ENCODE measurements at regions not wholly inside any gene's neighbourhood (a gene's known extent, or its start where the extent isn't known, plus 50 kb on each side); places are given as distances from the start of the nearest gene placed in this dataset.

- CTCF ChIA-PET: no interaction called here
- Mint-ChIP-seq H3K9me3 (ENCODE audit: insufficient read depth) (no peaks in the 10 kb centered on the region), H3K4me1 (ENCODE audit: low read depth) (no peaks in the 10 kb centered on the region), H3K4me3 (no peak overlapping the region), H3K27me3 (ENCODE audit: low read depth) (peaks cover 8% of the 10 kb centered on the region), H3K36me3 (ENCODE audit: low read depth) (no peaks in the 10 kb centered on the region), H3K27ac (no peak overlapping the region)
- no peak for ATAC-seq
- POLR2A ChIA-PET: no interaction called here
- DNase-seq: no peak
Measured at GRCh38 chr1:227470688-227471087, 92.7 kb upstream of the ZNF678 start.

GRCh38 chr1:227469708-227470107, 93.6 kb upstream of the ZNF678 start:
- ATAC-seq (no peak), DNase-seq (no peak)
- no peak overlapping the region for H3K4me3 Mint-ChIP-seq
- CTCF ChIA-PET: no interaction called here
- no peaks in the 10 kb centered on the region for H3K36me3 Mint-ChIP-seq (ENCODE audit: low read depth)
- H3K27ac Mint-ChIP-seq: no peak overlapping the region
- H3K27me3 Mint-ChIP-seq (ENCODE audit: low read depth): peaks cover 1% of the 10 kb centered on the region
- POLR2A ChIA-PET: no interaction called here
- no peaks in the 10 kb centered on the region for H3K9me3 Mint-ChIP-seq (ENCODE audit: insufficient read depth)
- H3K4me1 Mint-ChIP-seq (ENCODE audit: low read depth): no peaks in the 10 kb centered on the region

GRCh38 chr1:227466039-227466645, 97.2 kb upstream of the ZNF678 start:
- ATAC-seq (no peak), DNase-seq (no peak)
- H3K27me3 Mint-ChIP-seq (ENCODE audit: low read depth): no peaks in the 10 kb centered on the region
- H3K36me3 Mint-ChIP-seq (ENCODE audit: low read depth): no peaks in the 10 kb centered on the region
- no peaks in the 10 kb centered on the region for H3K9me3 Mint-ChIP-seq (ENCODE audit: insufficient read depth)
- ChIA-PET CTCF (no interaction called here), POLR2A (no interaction called here)
- H3K4me3 Mint-ChIP-seq: no peak overlapping the region
- H3K4me1 Mint-ChIP-seq (ENCODE audit: low read depth): no peaks in the 10 kb centered on the region
- H3K27ac Mint-ChIP-seq: no peak overlapping the region

- DNase-seq: no peak
- ATAC-seq: no peak
Measured at GRCh38 chr1:227465256-227465655, 98.1 kb upstream of the ZNF678 start.

GRCh38 chr1:227459977-227460376, 103.4 kb upstream of the ZNF678 start:
- CTCF ChIA-PET: no interaction called here

More at GRCh38 chr1:227465256-227465655, 98.1 kb upstream of the ZNF678 start:
- H3K9me3 Mint-ChIP-seq (ENCODE audit: insufficient read depth): no peaks in the 10 kb centered on the region
- H3K27ac Mint-ChIP-seq: no peak overlapping the region
- no peaks in the 10 kb centered on the region for H3K36me3 Mint-ChIP-seq (ENCODE audit: low read depth)
- H3K4me1 Mint-ChIP-seq (ENCODE audit: low read depth): no peaks in the 10 kb centered on the region
- CTCF ChIA-PET: no interaction called here
- POLR2A ChIA-PET: no interaction called here
- no peak overlapping the region for H3K4me3 Mint-ChIP-seq
- H3K27me3 Mint-ChIP-seq (ENCODE audit: low read depth): no peaks in the 10 kb centered on the region

GRCh38 chr1:227459326-227459841, 104.0 kb upstream of the ZNF678 start:
- Mint-ChIP-seq H3K9me3 (ENCODE audit: insufficient read depth) (no peaks in the 10 kb centered on the region), H3K27me3 (ENCODE audit: low read depth) (peaks cover 9% of the 10 kb centered on the region), H3K4me3 (no peak overlapping the region), H3K36me3 (ENCODE audit: low read depth) (no peaks in the 10 kb centered on the region), H3K4me1 (ENCODE audit: low read depth) (no peaks in the 10 kb centered on the region), H3K27ac (no peak overlapping the region)
- ChIA-PET POLR2A (interaction anchor here (0.6 kb wide), 1 partner anchor 131 kb away, joined by 4 read pairs; no protein-coding TSS in a partner anchor), CTCF (no interaction called here)
- DNase-seq: no peak
- no peak for ATAC-seq

More at GRCh38 chr1:227459977-227460376, 103.4 kb upstream of the ZNF678 start:
- ATAC-seq (no peak), DNase-seq (no peak)
- Mint-ChIP-seq H3K4me1 (ENCODE audit: low read depth) (no peaks in the 10 kb centered on the region), H3K27me3 (ENCODE audit: low read depth) (peaks cover 7% of the 10 kb centered on the region), H3K9me3 (ENCODE audit: insufficient read depth) (no peaks in the 10 kb centered on the region), H3K27ac (no peak overlapping the region), H3K36me3 (ENCODE audit: low read depth) (no peaks in the 10 kb centered on the region), H3K4me3 (no peak overlapping the region)
- POLR2A ChIA-PET: no interaction called here

- CTCF ChIA-PET: no interaction called here
- no peak for ATAC-seq
- no peaks in the 10 kb centered on the region for H3K9me3 Mint-ChIP-seq (ENCODE audit: insufficient read depth)
- DNase-seq: no peak
- no peaks in the 10 kb centered on the region for H3K36me3 Mint-ChIP-seq (ENCODE audit: low read depth)
- H3K27me3 Mint-ChIP-seq (ENCODE audit: low read depth): peaks cover 17% of the 10 kb centered on the region
- POLR2A ChIA-PET: no interaction called here
- no peaks in the 10 kb centered on the region for H3K4me1 Mint-ChIP-seq (ENCODE audit: low read depth)
- no peak overlapping the region for H3K4me3 Mint-ChIP-seq
- H3K27ac Mint-ChIP-seq: no peak overlapping the region
Measured at GRCh38 chr1:227454686-227455085, 108.7 kb upstream of the ZNF678 start.

GRCh38 chr1:227453631-227454355, 109.6 kb upstream of the ZNF678 start:
- no peaks in the 10 kb centered on the region for H3K9me3 Mint-ChIP-seq (ENCODE audit: insufficient read depth)
- H3K27ac Mint-ChIP-seq: no peak overlapping the region
- no peak for DNase-seq
- no peak for ATAC-seq
- ChIA-PET CTCF (no interaction called here), POLR2A (no interaction called here)
- peaks cover 14% of the 10 kb centered on the region for H3K27me3 Mint-ChIP-seq (ENCODE audit: low read depth)
- H3K4me3 Mint-ChIP-seq: no peak overlapping the region
- H3K36me3 Mint-ChIP-seq (ENCODE audit: low read depth): no peaks in the 10 kb centered on the region
- no peaks in the 10 kb centered on the region for H3K4me1 Mint-ChIP-seq (ENCODE audit: low read depth)

GRCh38 chr1:227451954-227452353, 111.4 kb upstream of the ZNF678 start:
- no peaks in the 10 kb centered on the region for H3K4me1 Mint-ChIP-seq (ENCODE audit: low read depth)
- no peaks in the 10 kb centered on the region for H3K9me3 Mint-ChIP-seq (ENCODE audit: insufficient read depth)
- no peak overlapping the region for H3K27ac Mint-ChIP-seq
- no peak for DNase-seq
- no peak overlapping the region for H3K4me3 Mint-ChIP-seq
- ChIA-PET CTCF (no interaction called here), POLR2A (no interaction called here)
- no peaks in the 10 kb centered on the region for H3K36me3 Mint-ChIP-seq (ENCODE audit: low read depth)
- ATAC-seq: no peak
- H3K27me3 Mint-ChIP-seq (ENCODE audit: low read depth): peaks cover 18% of the 10 kb centered on the region

GRCh38 chr1:227451057-227451456, 112.3 kb upstream of the ZNF678 start:
- Mint-ChIP-seq H3K36me3 (ENCODE audit: low read depth) (no peaks in the 10 kb centered on the region), H3K27ac (no peak overlapping the region), H3K27me3 (ENCODE audit: low read depth) (peaks cover 18% of the 10 kb centered on the region), H3K9me3 (ENCODE audit: insufficient read depth) (no peaks in the 10 kb centered on the region), H3K4me1 (ENCODE audit: low read depth) (no peaks in the 10 kb centered on the region), H3K4me3 (no peak overlapping the region)
- ATAC-seq (no peak), DNase-seq (no peak)
- ChIA-PET CTCF (interaction anchor here (0.8 kb wide), 1 partner anchor 38 kb away, joined by 3 read pairs; no protein-coding TSS in a partner anchor), POLR2A (no interaction called here)

GRCh38 chr1:227450489-227450888, 112.9 kb upstream of the ZNF678 start:
- Mint-ChIP-seq H3K36me3 (ENCODE audit: low read depth) (no peaks in the 10 kb centered on the region), H3K27me3 (ENCODE audit: low read depth) (peaks cover 18% of the 10 kb centered on the region), H3K27ac (no peak overlapping the region), H3K4me1 (ENCODE audit: low read depth) (no peaks in the 10 kb centered on the region), H3K9me3 (ENCODE audit: insufficient read depth) (no peaks in the 10 kb centered on the region), H3K4me3 (no peak overlapping the region)
- DNase-seq (no peak), ATAC-seq (no peak)
- POLR2A ChIA-PET: no interaction called here
- CTCF ChIA-PET: interaction anchor here (0.8 kb wide), 1 partner anchor 39 kb away, joined by 3 read pairs; no protein-coding TSS in a partner anchor

GRCh38 chr1:227449741-227450441, 113.5 kb upstream of the ZNF678 start:
- ChIA-PET POLR2A (no interaction called here), CTCF (interaction anchor here (0.8 to 1.0 kb wide), 3 partner anchors 10 to 93 kb away, joined by 3 to 4 read pairs (median 3); no protein-coding TSS in a partner anchor)
- Mint-ChIP-seq H3K4me1 (ENCODE audit: low read depth) (no peaks in the 10 kb centered on the region), H3K9me3 (ENCODE audit: insufficient read depth) (no peaks in the 10 kb centered on the region), H3K27me3 (ENCODE audit: low read depth) (peaks cover 18% of the 10 kb centered on the region), H3K27ac (no peak overlapping the region), H3K36me3 (ENCODE audit: low read depth) (no peaks in the 10 kb centered on the region), H3K4me3 (no peak overlapping the region)
- no peak for ATAC-seq
- no peak for DNase-seq
